ENCODE measurements at regions not wholly inside any gene's neighbourhood (a gene's known extent, or its start where the extent isn't known, plus 50 kb on each side); places are given as distances from the start of the nearest gene placed in this dataset.

DNA sequence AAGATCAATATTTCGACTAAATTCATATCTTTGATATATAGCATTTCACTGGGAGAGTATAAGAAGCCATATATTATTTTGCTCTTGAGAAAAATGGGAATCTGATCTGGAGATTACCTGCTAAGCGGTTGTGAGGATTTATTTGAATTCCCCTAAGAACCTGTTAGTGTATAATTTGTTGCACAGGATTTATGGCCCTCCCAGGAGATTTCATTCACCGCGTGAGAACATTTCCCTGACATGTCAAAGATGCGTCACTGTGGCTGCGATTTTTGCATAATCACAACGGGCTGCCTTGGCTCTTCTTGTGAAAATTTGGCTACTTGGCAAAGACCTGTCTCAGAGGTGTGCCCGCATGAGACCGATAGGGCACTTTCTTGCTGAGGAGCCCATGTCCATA lies 184.7 kb upstream of the PFKP start:
- Histone ChIP-seq H3K4ac (ENCODE audit: low read depth, low read length) (no peak overlapping the region), H2AK5ac (ENCODE audit: low read depth, low read length) (no peak overlapping the region), H2BK120ac (ENCODE audit: low read depth, low read length) (no peak overlapping the region), H2BK20ac (ENCODE audit: low read depth, low read length) (no peak overlapping the region), H2BK5ac (ENCODE audit: low read depth, low read length, poor library complexity, severe bottlenecking) (no peak overlapping the region), H3K36me3 (ENCODE audit: control insufficient read depth, insufficient read depth, low read length) (no peaks in the 10 kb centered on the region), H3K27me3 (ENCODE audit: control insufficient read depth, insufficient read depth, low read length) (no peaks in the 10 kb centered on the region), H3K56ac (ENCODE audit: extremely low read depth, insufficient read depth, low read length) (no peak overlapping the region), H3K4me3 (ENCODE audit: insufficient read depth, low read depth, low read length) (no peak overlapping the region), H4K20me1 (ENCODE audit: insufficient read depth, low read length) (no peaks in the 10 kb centered on the region), H3K4me1 (ENCODE audit: control insufficient read depth, insufficient read depth, low read length) (no peaks in the 10 kb centered on the region), H3K79me1 (ENCODE audit: low read depth in 1 of 2, low read length in 2 of 2) (no peaks in the 10 kb centered on the region), H3K14ac (replicated peaks; ENCODE audit: low read depth, low read length) (no peak overlapping the region), H4K91ac (ENCODE audit: insufficient read depth, low read depth, low read length) (no peak overlapping the region), H2BK15ac (ENCODE audit: low read depth, low read length) (no peak overlapping the region), H3K9me1 (ENCODE audit: insufficient read depth, low read length) (no peaks in the 10 kb centered on the region), H2AFZ (replicated peaks; ENCODE audit: low read length, poor library complexity) (no peak overlapping the region), H3K18ac (ENCODE audit: low read depth, low read length) (no peak overlapping the region), H2AK9ac (replicated peaks; ENCODE audit: low read depth, low read length, poor library complexity) (no peak overlapping the region), H3K9ac (ENCODE audit: low read depth, low read length) (no peak overlapping the region), H3K9me3 (ENCODE audit: control insufficient read depth, insufficient read depth, low read length) (no peaks in the 10 kb centered on the region; the same call in 1 of the 2 replicates), H3K27ac (ENCODE audit: insufficient read depth, low read length) (no peak overlapping the region), H4K5ac (ENCODE audit: low read depth, low read length) (no peak overlapping the region), H4K8ac (ENCODE audit: low read depth in 2 of 2, low read length in 2 of 2) (no peak overlapping the region), H3K4me2 (ENCODE audit: low read depth, low read length) (no peak overlapping the region), H3K23ac (ENCODE audit: low read depth, low read length) (no peak overlapping the region)
- intact Hi-C loops (cut with micrococcal nuclease), result no loop called here
- BruUV-seq (replicated peaks), result no TSS peak
- in situ Hi-C loops (cut with MboI; ENCODE audit: low sequenced_read_pairs), result no loop called here
- 71% methylated on average over 4 of the region's 9 CpGs; no CpG with 5 or more reads in 1 of the 2 experiments for WGBS, 2 experiments (ENCODE audit: extremely low coverage in 2 of 2, insufficient read length in 1 of 2)
- dilution Hi-C loops (cut with HindIII; ENCODE audit: low sequenced_read_pairs, unreplicated experiment), result no loop called here
- ATAC-seq (ENCODE audit: low read depth) (no peak), DNase-seq (no peak)
- ChIA-PET POLR2A (ENCODE audit: unreplicated experiment) (no interaction called here), CTCF (no interaction called here)
- TF ChIP-seq CTCF (conservative IDR thresholded peaks at IDR 0.05; ENCODE audit: low read depth, low read length), result no peak
- no peak for TF ChIP-seq MAFK (IDR thresholded peaks at IDR 0.05; ENCODE audit: low read depth, low read length)
- no peak for TF ChIP-seq RCOR1 (IDR thresholded peaks at IDR 0.05; ENCODE audit: insufficient replicate concordance, low read length)
- no peak for TF ChIP-seq POLR2A (IDR thresholded peaks at IDR 0.05; ENCODE audit: low read depth, low read length)
- TF ChIP-seq SMC3 (IDR thresholded peaks at IDR 0.05; ENCODE audit: low read depth, low read length), result no peak
- TF ChIP-seq RAD21 (IDR thresholded peaks at IDR 0.05; ENCODE audit: low read length), result no peak
- no peak for TF ChIP-seq CEBPB (IDR thresholded peaks at IDR 0.05; ENCODE audit: low read depth, low read length)
- TF ChIP-seq MXI1 (IDR thresholded peaks at IDR 0.05; ENCODE audit: borderline replicate concordance, low read depth, low read length), result no peak
- TF ChIP-seq, protein P1, sequence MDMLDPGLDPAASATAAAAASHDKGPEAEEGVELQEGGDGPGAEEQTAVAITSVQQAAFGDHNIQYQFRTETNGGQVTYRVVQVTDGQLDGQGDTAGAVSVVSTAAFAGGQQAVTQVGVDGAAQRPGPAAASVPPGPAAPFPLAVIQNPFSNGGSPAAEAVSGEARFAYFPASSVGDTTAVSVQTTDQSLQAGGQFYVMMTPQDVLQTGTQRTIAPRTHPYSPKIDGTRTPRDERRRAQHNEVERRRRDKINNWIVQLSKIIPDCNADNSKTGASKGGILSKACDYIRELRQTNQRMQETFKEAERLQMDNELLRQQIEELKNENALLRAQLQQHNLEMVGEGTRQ (IDR thresholded peaks at IDR 0.05; ENCODE audit: low read depth, low read length), result no peak
- no peak for TF ChIP-seq CHD1 (IDR thresholded peaks at IDR 0.05; ENCODE audit: low read depth, low read length)
- no peak for TF ChIP-seq FOS (IDR thresholded peaks at IDR 0.05; ENCODE audit: low read depth, low read length)
- TF ChIP-seq RFX5 (IDR thresholded peaks at IDR 0.05; ENCODE audit: low read depth, low read length), result no peak
- TF ChIP-seq MAZ (IDR thresholded peaks at IDR 0.05; ENCODE audit: borderline replicate concordance, low read depth, low read length), result no peak
- no peak for TF ChIP-seq BHLHE40 (IDR thresholded peaks at IDR 0.05; ENCODE audit: low read depth, low read length)
- no peak for TF ChIP-seq NFE2L2 (IDR thresholded peaks at IDR 0.05; ENCODE audit: low read depth, low read length)
